ENCODE measurements at regions not wholly inside any gene's neighbourhood (a gene's known extent, or its start where the extent isn't known, plus 50 kb on each side); places are given as distances from the start of the nearest gene placed in this dataset.
A peak's percentile ranks its signal among the peaks of the same experiment; 100 is the strongest.

DNA sequence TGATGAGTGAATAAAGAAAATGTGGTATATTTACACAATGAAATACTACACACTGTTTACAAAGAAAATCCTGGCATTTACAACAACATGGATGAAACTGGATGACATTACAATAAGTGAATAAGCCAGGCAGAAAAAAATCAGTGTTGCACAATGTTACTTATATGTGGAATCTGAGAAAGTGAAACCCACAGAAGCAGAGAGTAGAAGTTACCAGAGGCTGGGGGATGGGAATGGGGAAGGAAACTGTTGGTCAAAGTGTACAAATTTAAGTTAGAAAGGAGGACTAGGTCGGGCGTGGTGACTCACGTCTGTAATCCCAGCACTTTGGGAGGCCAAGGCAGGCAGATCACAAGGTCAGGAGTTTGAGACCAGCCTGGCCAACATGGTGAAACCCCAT is 538.5 kb upstream of the MKI67 start:
- Histone ChIP-seq H3K18ac (ENCODE audit: low read length) (no peak overlapping the region), H2BK120ac (ENCODE audit: low read depth, low read length) (no peak overlapping the region), H2BK5ac (ENCODE audit: low read length) (no peak overlapping the region), H3K14ac (ENCODE audit: low read length) (no peak overlapping the region), H2AK5ac (ENCODE audit: low read depth, low read length) (no peak overlapping the region), H3K4ac (ENCODE audit: low read length) (no peak overlapping the region), H3K79me1 (ENCODE audit: low read depth, low read length) (no peaks in the 10 kb centered on the region), H4K91ac (ENCODE audit: low read depth, low read length, poor library complexity) (no peak overlapping the region), H2BK15ac (ENCODE audit: low read length) (no peak overlapping the region), H3K9ac (ENCODE audit: low read depth, low read length, poor library complexity) (no peak overlapping the region), H3K4me2 (ENCODE audit: insufficient read depth, low read length, poor library complexity, severe bottlenecking) (no peak overlapping the region), H3K27ac (replicated peaks; ENCODE audit: low read length) (no peak overlapping the region), H3K27me3 (ENCODE audit: control insufficient read depth in 3 of 3, insufficient read depth in 3 of 3, low read depth in 1 of 3, low read length in 3 of 3) (no peaks in the 10 kb centered on the region), H2BK12ac (ENCODE audit: low read length) (no peak overlapping the region), H2AFZ (ENCODE audit: low read length) (no peak overlapping the region), H3K9me3 (replicated peaks in 1 of 2; ENCODE audit: control insufficient read depth in 2 of 2, insufficient read depth in 1 of 2, low read depth in 1 of 2, low read length in 2 of 2) (no peaks in the 10 kb centered on the region), H3K4me1 (ENCODE audit: control insufficient read depth in 2 of 2, insufficient read depth in 1 of 2, low read depth in 1 of 2, low read length in 2 of 2) (no peaks in the 10 kb centered on the region), H3K23ac (ENCODE audit: low read depth, low read length, poor library complexity) (no peak overlapping the region), H3K4me3 (ENCODE audit: low read length in 2 of 2) (no peak overlapping the region), H4K8ac (ENCODE audit: low read depth, low read length) (no peak overlapping the region), H3K36me3 (replicated peaks in 1 of 2; ENCODE audit: control insufficient read depth in 2 of 2, insufficient read depth in 2 of 2, low read length in 2 of 2) (no peaks in the 10 kb centered on the region)
- no CpG with 5 or more reads among the region's 3 CpGs for WGBS, 2 donors (ENCODE audit: extremely low coverage in 2 of 2, insufficient read length in 2 of 2, insufficient replicate concordance in 1 of 2)
- DNase-seq (ENCODE audit: low spot score), result no peak

GRCh38 chr10:128675405-128675804 is 549.2 kb upstream of the MKI67 start:
- H3K23ac ChIP-seq (ENCODE audit: low read depth, low read length, poor library complexity), result no peak overlapping the region
- H2AFZ ChIP-seq (ENCODE audit: low read length), result no peak overlapping the region
- no peaks in the 10 kb centered on the region for H3K9me3 ChIP-seq (replicated peaks in 1 of 2; ENCODE audit: control insufficient read depth in 2 of 2, insufficient read depth in 1 of 2, low read depth in 1 of 2, low read length in 2 of 2)
- no peak overlapping the region for H2BK120ac ChIP-seq (ENCODE audit: low read depth, low read length)
- H3K14ac ChIP-seq (ENCODE audit: low read length), result no peak overlapping the region
- DNase-seq (ENCODE audit: low spot score), result no peak
- H3K4me1 ChIP-seq (ENCODE audit: control insufficient read depth in 2 of 2, insufficient read depth in 1 of 2, low read depth in 1 of 2, low read length in 2 of 2), result peaks cover 0 to 2% of the 10 kb centered on the region in 2 donors
- H4K8ac ChIP-seq (ENCODE audit: low read depth, low read length), result no peak overlapping the region
- WGBS, 2 donors (ENCODE audit: extremely low coverage in 2 of 2, insufficient read length in 2 of 2, insufficient replicate concordance in 1 of 2), result no CpG with 5 or more reads among the region's 6 CpGs
- no peaks in the 10 kb centered on the region for H3K79me1 ChIP-seq (ENCODE audit: low read depth, low read length)
- H2BK12ac ChIP-seq (ENCODE audit: low read length), result no peak overlapping the region
- peak overlapping the region in 1 of 2 donors; percentile 28 for H3K4me3 ChIP-seq (ENCODE audit: low read length in 2 of 2)
- no peak overlapping the region for H4K91ac ChIP-seq (ENCODE audit: low read depth, low read length, poor library complexity)
- H2BK15ac ChIP-seq (ENCODE audit: low read length), result no peak overlapping the region
- H3K4me2 ChIP-seq (ENCODE audit: insufficient read depth, low read length, poor library complexity, severe bottlenecking), result no peak overlapping the region
- H2AK5ac ChIP-seq (ENCODE audit: low read depth, low read length), result no peak overlapping the region
- H3K18ac ChIP-seq (ENCODE audit: low read length), result no peak overlapping the region
- no peaks in the 10 kb centered on the region for H3K27me3 ChIP-seq (ENCODE audit: control insufficient read depth in 3 of 3, insufficient read depth in 3 of 3, low read depth in 1 of 3, low read length in 3 of 3)
- H2BK5ac ChIP-seq (ENCODE audit: low read length), result no peak overlapping the region
- H3K4ac ChIP-seq (ENCODE audit: low read length), result no peak overlapping the region
- no peaks in the 10 kb centered on the region for H3K36me3 ChIP-seq (replicated peaks in 1 of 2; ENCODE audit: control insufficient read depth in 2 of 2, insufficient read depth in 2 of 2, low read length in 2 of 2)
- no peak overlapping the region for H3K9ac ChIP-seq (ENCODE audit: low read depth, low read length, poor library complexity)
- H3K27ac ChIP-seq (replicated peaks; ENCODE audit: low read length), result no peak overlapping the region

- H3K9ac ChIP-seq (ENCODE audit: low read depth, low read length, poor library complexity), result no peak overlapping the region
- no peak overlapping the region for H4K8ac ChIP-seq (ENCODE audit: low read depth, low read length)
- no peak overlapping the region for H3K23ac ChIP-seq (ENCODE audit: low read depth, low read length, poor library complexity)
- no peaks in the 10 kb centered on the region for H3K9me3 ChIP-seq (replicated peaks in 1 of 2; ENCODE audit: control insufficient read depth in 2 of 2, insufficient read depth in 1 of 2, low read depth in 1 of 2, low read length in 2 of 2)
- H3K27ac ChIP-seq (replicated peaks; ENCODE audit: low read length), result no peak overlapping the region
- H3K79me1 ChIP-seq (ENCODE audit: low read depth, low read length), result no peaks in the 10 kb centered on the region
- no peak overlapping the region for H2AK5ac ChIP-seq (ENCODE audit: low read depth, low read length)
- DNase-seq (ENCODE audit: low spot score), result no peak
- peaks cover 0 to 2% of the 10 kb centered on the region in 2 donors for H3K4me1 ChIP-seq (ENCODE audit: control insufficient read depth in 2 of 2, insufficient read depth in 1 of 2, low read depth in 1 of 2, low read length in 2 of 2)
- no peak overlapping the region for H3K4me2 ChIP-seq (ENCODE audit: insufficient read depth, low read length, poor library complexity, severe bottlenecking)
- no peak overlapping the region for H2AFZ ChIP-seq (ENCODE audit: low read length)
- no peak overlapping the region for H3K4ac ChIP-seq (ENCODE audit: low read length)
- no CpG with 5 or more reads among the region's 8 CpGs for WGBS, 2 donors (ENCODE audit: extremely low coverage in 2 of 2, insufficient read length in 2 of 2, insufficient replicate concordance in 1 of 2)
- no peak overlapping the region for H2BK5ac ChIP-seq (ENCODE audit: low read length)
- no peak overlapping the region for H3K18ac ChIP-seq (ENCODE audit: low read length)
- no peak overlapping the region for H3K14ac ChIP-seq (ENCODE audit: low read length)
- H2BK15ac ChIP-seq (ENCODE audit: low read length), result no peak overlapping the region
- no peak overlapping the region for H3K4me3 ChIP-seq (ENCODE audit: low read length in 2 of 2)
- H2BK12ac ChIP-seq (ENCODE audit: low read length), result no peak overlapping the region
- no peak overlapping the region for H2BK120ac ChIP-seq (ENCODE audit: low read depth, low read length)
- no peak overlapping the region for H4K91ac ChIP-seq (ENCODE audit: low read depth, low read length, poor library complexity)
- no peaks in the 10 kb centered on the region for H3K36me3 ChIP-seq (replicated peaks in 1 of 2; ENCODE audit: control insufficient read depth in 2 of 2, insufficient read depth in 2 of 2, low read length in 2 of 2)
- H3K27me3 ChIP-seq (ENCODE audit: control insufficient read depth in 3 of 3, insufficient read depth in 3 of 3, low read depth in 1 of 3, low read length in 3 of 3), result no peaks in the 10 kb centered on the region
These were observed 553.9 kb upstream of the MKI67 start for GRCh38 chr10:128680116-128680515.

- Histone ChIP-seq H2BK5ac (ENCODE audit: low read length) (no peak overlapping the region), H2AFZ (ENCODE audit: low read length) (no peak overlapping the region), H2BK12ac (ENCODE audit: low read length) (no peak overlapping the region), H2AK5ac (ENCODE audit: low read depth, low read length) (no peak overlapping the region), H3K23ac (ENCODE audit: low read depth, low read length, poor library complexity) (no peak overlapping the region), H3K36me3 (replicated peaks in 1 of 2; ENCODE audit: control insufficient read depth in 2 of 2, insufficient read depth in 2 of 2, low read length in 2 of 2) (no peaks in the 10 kb centered on the region), H3K9ac (ENCODE audit: low read depth, low read length, poor library complexity) (no peak overlapping the region), H3K4me3 (ENCODE audit: low read length in 2 of 2) (no peak overlapping the region), H3K27me3 (ENCODE audit: control insufficient read depth in 3 of 3, insufficient read depth in 3 of 3, low read depth in 1 of 3, low read length in 3 of 3) (no peaks in the 10 kb centered on the region), H3K14ac (ENCODE audit: low read length) (no peak overlapping the region), H2BK120ac (ENCODE audit: low read depth, low read length) (no peak overlapping the region), H3K9me3 (replicated peaks in 1 of 2; ENCODE audit: control insufficient read depth in 2 of 2, insufficient read depth in 1 of 2, low read depth in 1 of 2, low read length in 2 of 2) (no peaks in the 10 kb centered on the region), H3K4me1 (ENCODE audit: control insufficient read depth in 2 of 2, insufficient read depth in 1 of 2, low read depth in 1 of 2, low read length in 2 of 2) (peaks cover 0 to 2% of the 10 kb centered on the region in 2 donors), H3K4me2 (ENCODE audit: insufficient read depth, low read length, poor library complexity, severe bottlenecking) (no peak overlapping the region), H3K18ac (ENCODE audit: low read length) (no peak overlapping the region), H2BK15ac (ENCODE audit: low read length) (no peak overlapping the region), H3K27ac (replicated peaks; ENCODE audit: low read length) (no peak overlapping the region), H4K91ac (ENCODE audit: low read depth, low read length, poor library complexity) (no peak overlapping the region), H3K4ac (ENCODE audit: low read length) (no peak overlapping the region), H4K8ac (ENCODE audit: low read depth, low read length) (no peak overlapping the region), H3K79me1 (ENCODE audit: low read depth, low read length) (no peaks in the 10 kb centered on the region)
- DNase-seq (ENCODE audit: low spot score), result no peak
- WGBS, 2 donors (ENCODE audit: extremely low coverage in 2 of 2, insufficient read length in 2 of 2, insufficient replicate concordance in 1 of 2), result no CpG with 5 or more reads among the region's 5 CpGs
These were observed 558.0 kb upstream of the MKI67 start for GRCh38 chr10:128684215-128684614.

Measured in neuronal stem cell (in vitro differentiated cells).